ENCODE measurements at regions not wholly inside any gene's neighbourhood (a gene's known extent, or its start where the extent isn't known, plus 50 kb on each side); places are given as distances from the start of the nearest gene placed in this dataset.

GRCh38 chr7:47103498-47104205, 478.3 kb downstream of the TNS3 start:
- Histone ChIP-seq H3K9me3 (ENCODE audit: control insufficient read depth in 4 of 4, low read length in 3 of 4) (no peaks in the 10 kb centered on the region), H3K27me3 (ENCODE audit: control insufficient read depth in 4 of 4, insufficient read depth in 4 of 4, low read length in 3 of 4) (no peaks in the 10 kb centered on the region), H3K4me3 (ENCODE audit: low read depth in 1 of 3, low read length in 3 of 3) (no peak overlapping the region), H3K36me3 (ENCODE audit: control insufficient read depth in 4 of 4, insufficient read depth in 3 of 4, low read depth in 1 of 4, low read length in 3 of 4) (no peaks in the 10 kb centered on the region), H3K27ac (ENCODE audit: low read depth in 1 of 2, low read length in 2 of 2) (no peak overlapping the region), H3K9ac (ENCODE audit: low read depth in 1 of 2, low read length in 2 of 2) (no peak overlapping the region), H3K4me1 (ENCODE audit: control insufficient read depth in 4 of 4, insufficient read depth in 4 of 4, low read length in 3 of 4) (no peaks in the 10 kb centered on the region)
- no peak for DNase-seq (ENCODE audit: low spot score)
- TF ChIP-seq NR2F2 (IDR thresholded peaks at IDR 0.05) (no peak), HNF4A (conservative IDR thresholded peaks at IDR 0.05) (no peak), ATF3 (IDR thresholded peaks at IDR 0.05) (no peak), RAD21 (IDR thresholded peaks at IDR 0.05) (no peak)
- WGBS = 96% methylated on average over 17 of the region's 17 CpGs

- H3K9ac ChIP-seq (ENCODE audit: low read depth in 1 of 2, low read length in 2 of 2) = no peak overlapping the region
- no peak overlapping the region for H3K27ac ChIP-seq (ENCODE audit: low read depth in 1 of 2, low read length in 2 of 2)
- TF ChIP-seq RXRA (IDR thresholded peaks at IDR 0.05) = no peak
- TF ChIP-seq FOXA2 (IDR thresholded peaks at IDR 0.05) = no peak
- no peak for TF ChIP-seq ATF3 (IDR thresholded peaks at IDR 0.05)
- TF ChIP-seq JUND (IDR thresholded peaks at IDR 0.05) = no peak
- no peak for TF ChIP-seq NR2F2 (IDR thresholded peaks at IDR 0.05)
- no peak for TF ChIP-seq FOXA1 (IDR thresholded peaks at IDR 0.05)
- TF ChIP-seq, protein P1, sequence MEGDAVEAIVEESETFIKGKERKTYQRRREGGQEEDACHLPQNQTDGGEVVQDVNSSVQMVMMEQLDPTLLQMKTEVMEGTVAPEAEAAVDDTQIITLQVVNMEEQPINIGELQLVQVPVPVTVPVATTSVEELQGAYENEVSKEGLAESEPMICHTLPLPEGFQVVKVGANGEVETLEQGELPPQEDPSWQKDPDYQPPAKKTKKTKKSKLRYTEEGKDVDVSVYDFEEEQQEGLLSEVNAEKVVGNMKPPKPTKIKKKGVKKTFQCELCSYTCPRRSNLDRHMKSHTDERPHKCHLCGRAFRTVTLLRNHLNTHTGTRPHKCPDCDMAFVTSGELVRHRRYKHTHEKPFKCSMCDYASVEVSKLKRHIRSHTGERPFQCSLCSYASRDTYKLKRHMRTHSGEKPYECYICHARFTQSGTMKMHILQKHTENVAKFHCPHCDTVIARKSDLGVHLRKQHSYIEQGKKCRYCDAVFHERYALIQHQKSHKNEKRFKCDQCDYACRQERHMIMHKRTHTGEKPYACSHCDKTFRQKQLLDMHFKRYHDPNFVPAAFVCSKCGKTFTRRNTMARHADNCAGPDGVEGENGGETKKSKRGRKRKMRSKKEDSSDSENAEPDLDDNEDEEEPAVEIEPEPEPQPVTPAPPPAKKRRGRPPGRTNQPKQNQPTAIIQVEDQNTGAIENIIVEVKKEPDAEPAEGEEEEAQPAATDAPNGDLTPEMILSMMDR (IDR thresholded peaks at IDR 0.05; ENCODE audit: low read depth, low read length, missing input control) = no peak
- TF ChIP-seq RAD21 (IDR thresholded peaks at IDR 0.05) = no peak
- TF ChIP-seq, protein P2, sequence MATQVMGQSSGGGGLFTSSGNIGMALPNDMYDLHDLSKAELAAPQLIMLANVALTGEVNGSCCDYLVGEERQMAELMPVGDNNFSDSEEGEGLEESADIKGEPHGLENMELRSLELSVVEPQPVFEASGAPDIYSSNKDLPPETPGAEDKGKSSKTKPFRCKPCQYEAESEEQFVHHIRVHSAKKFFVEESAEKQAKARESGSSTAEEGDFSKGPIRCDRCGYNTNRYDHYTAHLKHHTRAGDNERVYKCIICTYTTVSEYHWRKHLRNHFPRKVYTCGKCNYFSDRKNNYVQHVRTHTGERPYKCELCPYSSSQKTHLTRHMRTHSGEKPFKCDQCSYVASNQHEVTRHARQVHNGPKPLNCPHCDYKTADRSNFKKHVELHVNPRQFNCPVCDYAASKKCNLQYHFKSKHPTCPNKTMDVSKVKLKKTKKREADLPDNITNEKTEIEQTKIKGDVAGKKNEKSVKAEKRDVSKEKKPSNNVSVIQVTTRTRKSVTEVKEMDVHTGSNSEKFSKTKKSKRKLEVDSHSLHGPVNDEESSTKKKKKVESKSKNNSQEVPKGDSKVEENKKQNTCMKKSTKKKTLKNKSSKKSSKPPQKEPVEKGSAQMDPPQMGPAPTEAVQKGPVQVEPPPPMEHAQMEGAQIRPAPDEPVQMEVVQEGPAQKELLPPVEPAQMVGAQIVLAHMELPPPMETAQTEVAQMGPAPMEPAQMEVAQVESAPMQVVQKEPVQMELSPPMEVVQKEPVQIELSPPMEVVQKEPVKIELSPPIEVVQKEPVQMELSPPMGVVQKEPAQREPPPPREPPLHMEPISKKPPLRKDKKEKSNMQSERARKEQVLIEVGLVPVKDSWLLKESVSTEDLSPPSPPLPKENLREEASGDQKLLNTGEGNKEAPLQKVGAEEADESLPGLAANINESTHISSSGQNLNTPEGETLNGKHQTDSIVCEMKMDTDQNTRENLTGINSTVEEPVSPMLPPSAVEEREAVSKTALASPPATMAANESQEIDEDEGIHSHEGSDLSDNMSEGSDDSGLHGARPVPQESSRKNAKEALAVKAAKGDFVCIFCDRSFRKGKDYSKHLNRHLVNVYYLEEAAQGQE (IDR thresholded peaks at IDR 0.05) = no peak
- TF ChIP-seq, protein P3, sequence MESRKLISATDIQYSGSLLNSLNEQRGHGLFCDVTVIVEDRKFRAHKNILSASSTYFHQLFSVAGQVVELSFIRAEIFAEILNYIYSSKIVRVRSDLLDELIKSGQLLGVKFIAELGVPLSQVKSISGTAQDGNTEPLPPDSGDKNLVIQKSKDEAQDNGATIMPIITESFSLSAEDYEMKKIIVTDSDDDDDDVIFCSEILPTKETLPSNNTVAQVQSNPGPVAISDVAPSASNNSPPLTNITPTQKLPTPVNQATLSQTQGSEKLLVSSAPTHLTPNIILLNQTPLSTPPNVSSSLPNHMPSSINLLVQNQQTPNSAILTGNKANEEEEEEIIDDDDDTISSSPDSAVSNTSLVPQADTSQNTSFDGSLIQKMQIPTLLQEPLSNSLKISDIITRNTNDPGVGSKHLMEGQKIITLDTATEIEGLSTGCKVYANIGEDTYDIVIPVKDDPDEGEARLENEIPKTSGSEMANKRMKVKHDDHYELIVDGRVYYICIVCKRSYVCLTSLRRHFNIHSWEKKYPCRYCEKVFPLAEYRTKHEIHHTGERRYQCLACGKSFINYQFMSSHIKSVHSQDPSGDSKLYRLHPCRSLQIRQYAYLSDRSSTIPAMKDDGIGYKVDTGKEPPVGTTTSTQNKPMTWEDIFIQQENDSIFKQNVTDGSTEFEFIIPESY (IDR thresholded peaks at IDR 0.05) = no peak
- TF ChIP-seq YY1 (IDR thresholded peaks at IDR 0.05) = no peak
- TF ChIP-seq, protein P4, sequence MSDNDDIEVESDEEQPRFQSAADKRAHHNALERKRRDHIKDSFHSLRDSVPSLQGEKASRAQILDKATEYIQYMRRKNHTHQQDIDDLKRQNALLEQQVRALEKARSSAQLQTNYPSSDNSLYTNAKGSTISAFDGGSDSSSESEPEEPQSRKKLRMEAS (IDR thresholded peaks at IDR 0.05) = no peak
- TF ChIP-seq GABPA (IDR thresholded peaks at IDR 0.05 in 1 of 2, conservative IDR thresholded peaks at IDR 0.05 in 1 of 2) = no peak
- H3K4me3 ChIP-seq (ENCODE audit: low read depth in 1 of 3, low read length in 3 of 3) = no peak overlapping the region
- no peaks in the 10 kb centered on the region for H3K36me3 ChIP-seq (ENCODE audit: control insufficient read depth in 4 of 4, insufficient read depth in 3 of 4, low read depth in 1 of 4, low read length in 3 of 4)
- no peak for DNase-seq (ENCODE audit: low spot score)
- 73% methylated on average over 3 of the region's 3 CpGs for WGBS
- no peaks in the 10 kb centered on the region for H3K4me1 ChIP-seq (ENCODE audit: control insufficient read depth in 4 of 4, insufficient read depth in 4 of 4, low read length in 3 of 4)
- no peaks in the 10 kb centered on the region for H3K9me3 ChIP-seq (ENCODE audit: control insufficient read depth in 4 of 4, low read length in 3 of 4)
- no peaks in the 10 kb centered on the region for H3K27me3 ChIP-seq (ENCODE audit: control insufficient read depth in 4 of 4, insufficient read depth in 4 of 4, low read length in 3 of 4)
These were observed 479.5 kb downstream of the TNS3 start for GRCh38 chr7:47102331-47102841.

All from liver (tissue), 8 donors.